ENCODE measurements at regions not wholly inside any gene's neighbourhood (a gene's known extent, or its start where the extent isn't known, plus 50 kb on each side); places are given as distances from the start of the nearest gene placed in this dataset.

DNA sequence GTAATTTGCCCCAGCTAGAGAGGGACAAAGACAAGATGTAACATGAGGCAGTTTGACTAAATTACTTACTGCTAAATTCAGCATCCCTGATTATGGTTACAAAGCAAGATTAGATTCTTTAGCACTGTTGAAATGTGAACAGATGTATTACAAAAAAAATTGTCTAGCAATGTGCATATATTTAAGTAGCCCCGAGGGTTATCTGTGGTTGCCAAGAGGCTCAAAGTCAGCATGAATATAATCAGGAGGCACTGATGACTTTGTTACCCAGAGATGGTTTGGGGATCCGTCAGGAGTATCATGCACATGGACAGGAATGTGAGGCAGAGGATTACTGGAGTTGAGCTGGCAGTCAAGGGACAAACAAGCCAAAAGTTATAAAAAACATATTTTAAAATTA, 356.9 kb upstream of the CCDC196 start:
- no peak overlapping the region for H3K27ac ChIP-seq (ENCODE audit: low read depth, low read length)
- no peak overlapping the region for H3K9ac ChIP-seq (ENCODE audit: extremely low read depth, low read length, poor library complexity, severe bottlenecking)
- H3K36me3 ChIP-seq (ENCODE audit: control insufficient read depth, insufficient read depth, low read length), result no peaks in the 10 kb centered on the region
- 87 to 100% methylated on average over 2 of the region's 2 CpGs for WGBS, 2 experiments (ENCODE audit: insufficient coverage in 1 of 2, insufficient read length in 1 of 2)
- H3K4me1 ChIP-seq (ENCODE audit: control insufficient read depth, insufficient read depth, low read length), result peaks cover 11% of the 10 kb centered on the region
- no peak overlapping the region for H3K4me3 Mint-ChIP-seq
- no peak overlapping the region for H3K4me3 ChIP-seq (ENCODE audit: low read length)
- H3K27me3 ChIP-seq (ENCODE audit: control insufficient read depth, insufficient read depth, low read length, poor library complexity, severe bottlenecking), result no peaks in the 10 kb centered on the region
- no peaks in the 10 kb centered on the region for H3K36me3 Mint-ChIP-seq (ENCODE audit: low read depth)
- TF ChIP-seq, protein P1, sequence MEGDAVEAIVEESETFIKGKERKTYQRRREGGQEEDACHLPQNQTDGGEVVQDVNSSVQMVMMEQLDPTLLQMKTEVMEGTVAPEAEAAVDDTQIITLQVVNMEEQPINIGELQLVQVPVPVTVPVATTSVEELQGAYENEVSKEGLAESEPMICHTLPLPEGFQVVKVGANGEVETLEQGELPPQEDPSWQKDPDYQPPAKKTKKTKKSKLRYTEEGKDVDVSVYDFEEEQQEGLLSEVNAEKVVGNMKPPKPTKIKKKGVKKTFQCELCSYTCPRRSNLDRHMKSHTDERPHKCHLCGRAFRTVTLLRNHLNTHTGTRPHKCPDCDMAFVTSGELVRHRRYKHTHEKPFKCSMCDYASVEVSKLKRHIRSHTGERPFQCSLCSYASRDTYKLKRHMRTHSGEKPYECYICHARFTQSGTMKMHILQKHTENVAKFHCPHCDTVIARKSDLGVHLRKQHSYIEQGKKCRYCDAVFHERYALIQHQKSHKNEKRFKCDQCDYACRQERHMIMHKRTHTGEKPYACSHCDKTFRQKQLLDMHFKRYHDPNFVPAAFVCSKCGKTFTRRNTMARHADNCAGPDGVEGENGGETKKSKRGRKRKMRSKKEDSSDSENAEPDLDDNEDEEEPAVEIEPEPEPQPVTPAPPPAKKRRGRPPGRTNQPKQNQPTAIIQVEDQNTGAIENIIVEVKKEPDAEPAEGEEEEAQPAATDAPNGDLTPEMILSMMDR (conservative IDR thresholded peaks at IDR 0.05), result no peak
- H3K27ac Mint-ChIP-seq, result no peak overlapping the region
- peaks cover 2% of the 10 kb centered on the region for H3K27me3 Mint-ChIP-seq (ENCODE audit: insufficient read depth)
- no peak for DNase-seq
- peaks cover 11% of the 10 kb centered on the region for H3K4me1 Mint-ChIP-seq
- H3K9me3 ChIP-seq (ENCODE audit: control insufficient read depth, low read length), result no peaks in the 10 kb centered on the region
- H3K9me3 Mint-ChIP-seq, result no peaks in the 10 kb centered on the region

DNA sequence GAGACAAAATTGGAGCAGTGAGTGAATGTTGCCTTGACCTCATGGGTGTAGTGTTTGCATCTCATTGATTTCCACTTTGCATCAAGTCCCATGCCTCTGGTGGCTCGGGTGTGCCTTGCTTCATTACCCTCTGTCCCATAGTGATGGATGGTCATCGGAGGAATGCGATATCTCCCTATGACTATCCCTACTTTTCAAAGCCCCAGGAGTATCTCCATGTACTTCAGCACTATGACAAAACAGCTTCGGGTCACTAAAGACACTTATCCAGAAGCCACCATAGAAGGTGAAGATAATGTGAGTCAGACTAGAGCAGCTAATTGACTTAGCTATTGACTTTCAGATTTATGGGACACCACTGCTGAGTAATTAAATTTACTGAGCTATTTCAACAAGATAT, 355.1 kb upstream of the CCDC196 start:
- no peaks in the 10 kb centered on the region for H3K27me3 ChIP-seq (ENCODE audit: control insufficient read depth, insufficient read depth, low read length, poor library complexity, severe bottlenecking)
- Mint-ChIP-seq H3K4me3 (no peak overlapping the region), H3K9me3 (no peaks in the 10 kb centered on the region), H3K27me3 (ENCODE audit: insufficient read depth) (peaks cover 2% of the 10 kb centered on the region), H3K27ac (no peak overlapping the region), H3K36me3 (ENCODE audit: low read depth) (no peaks in the 10 kb centered on the region), H3K4me1 (peaks cover 7% of the 10 kb centered on the region)
- 92% methylated on average over 4 of the region's 4 CpGs; no CpG with 5 or more reads in 1 of the 2 experiments for WGBS, 2 experiments (ENCODE audit: insufficient coverage in 1 of 2, insufficient read length in 1 of 2)
- no peak overlapping the region for H3K27ac ChIP-seq (ENCODE audit: low read depth, low read length)
- no peak overlapping the region for H3K4me3 ChIP-seq (ENCODE audit: low read length)
- no peak for DNase-seq
- no peaks in the 10 kb centered on the region for H3K9me3 ChIP-seq (ENCODE audit: control insufficient read depth, low read length)
- no peak overlapping the region for H3K9ac ChIP-seq (ENCODE audit: extremely low read depth, low read length, poor library complexity, severe bottlenecking)
- no peaks in the 10 kb centered on the region for H3K36me3 ChIP-seq (ENCODE audit: control insufficient read depth, insufficient read depth, low read length)
- TF ChIP-seq, protein P1 (conservative IDR thresholded peaks at IDR 0.05), result no peak
- H3K4me1 ChIP-seq (ENCODE audit: control insufficient read depth, insufficient read depth, low read length), result peaks cover 11% of the 10 kb centered on the region

DNA sequence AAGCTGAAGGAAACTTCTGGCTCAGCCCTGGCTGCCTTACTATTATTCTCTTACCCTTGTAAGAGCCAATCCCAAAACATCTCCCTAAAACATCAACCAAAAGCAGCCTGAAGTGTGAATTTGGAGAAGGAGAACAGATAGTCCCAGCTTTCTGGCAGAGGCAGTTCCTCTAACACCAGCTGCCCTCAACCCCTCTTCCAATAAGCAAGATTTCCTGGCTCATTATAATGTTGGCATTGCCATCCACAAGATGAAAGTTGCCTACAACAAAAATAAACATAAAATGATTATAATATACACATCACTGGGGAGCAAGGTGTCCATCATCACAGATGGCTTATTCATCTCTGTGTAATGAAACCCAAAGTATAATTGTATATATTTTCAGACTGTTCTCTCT, 352.5 kb upstream of the CCDC196 start:
- TF ChIP-seq, protein P1 (conservative IDR thresholded peaks at IDR 0.05), result no peak
- Mint-ChIP-seq H3K27me3 (ENCODE audit: insufficient read depth) (peaks cover 2% of the 10 kb centered on the region), H3K36me3 (ENCODE audit: low read depth) (no peaks in the 10 kb centered on the region), H3K27ac (no peak overlapping the region), H3K9me3 (no peaks in the 10 kb centered on the region), H3K4me3 (no peak overlapping the region), H3K4me1 (no peaks in the 10 kb centered on the region)
- H3K36me3 ChIP-seq (ENCODE audit: control insufficient read depth, insufficient read depth, low read length), result no peaks in the 10 kb centered on the region
- H3K9ac ChIP-seq (ENCODE audit: extremely low read depth, low read length, poor library complexity, severe bottlenecking), result no peak overlapping the region
- H3K4me1 ChIP-seq (ENCODE audit: control insufficient read depth, insufficient read depth, low read length), result peaks cover 3% of the 10 kb centered on the region
- H3K27ac ChIP-seq (ENCODE audit: low read depth, low read length), result no peak overlapping the region
- no peaks in the 10 kb centered on the region for H3K27me3 ChIP-seq (ENCODE audit: control insufficient read depth, insufficient read depth, low read length, poor library complexity, severe bottlenecking)
- no peaks in the 10 kb centered on the region for H3K9me3 ChIP-seq (ENCODE audit: control insufficient read depth, low read length)
- no peak for DNase-seq
- H3K4me3 ChIP-seq (ENCODE audit: low read length), result no peak overlapping the region

All from endodermal cell (in vitro differentiated cells).